NT2/D1 (cell line): ENCODE measurements at regions not wholly inside any gene's neighbourhood (a gene's known extent, or its start where the extent isn't known, plus 50 kb on each side); places are given as distances from the start of the nearest gene placed in this dataset.

Experiments
- SUZ12 ChIP-seq: IDR thresholded peaks from 2 replicates; pipeline ENCODE4 v1.6.1; 2011; ENCODE audit not compliant: insufficient read length, insufficient read depth; ENCODE audit errors: extremely low read depth
- YY1 ChIP-seq: IDR thresholded peaks from 2 replicates; pipeline ENCODE4 v1.6.1; 2011; ENCODE audit not compliant: insufficient read length, insufficient read depth
- ZNF274 ChIP-seq: IDR thresholded peaks from 2 replicates; pipeline ENCODE4 v1.6.1; 2011; ENCODE audit warnings: mild to moderate bottlenecking, low read depth, low read length

DNA sequence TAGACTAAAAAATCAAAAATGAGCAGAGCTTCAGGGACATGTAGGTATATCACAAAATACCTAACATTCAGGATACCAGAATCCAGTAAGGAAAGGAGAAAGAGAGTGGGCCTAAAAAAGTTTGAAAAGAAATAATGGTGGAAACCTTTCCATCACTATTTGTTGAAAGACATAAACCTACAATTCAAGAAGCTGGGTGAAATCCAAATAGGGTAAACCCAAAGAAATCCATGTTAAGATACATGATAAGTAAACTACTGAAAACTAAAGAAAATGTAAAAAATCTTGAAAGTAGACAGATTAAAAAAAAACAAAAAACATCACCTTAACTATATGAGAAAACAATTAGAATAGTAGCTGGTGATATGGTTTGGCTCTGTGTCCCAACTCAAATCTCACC is 76.7 kb upstream of the COMTD1 start:
- TF ChIP-seq SUZ12 (no peak), YY1 (no peak), ZNF274 (no peak)
